DMS 273 (cell line): ENCODE measurements at regions not wholly inside any gene's neighbourhood (a gene's known extent, or its start where the extent isn't known, plus 50 kb on each side); places are given as distances from the start of the nearest gene placed in this dataset.
"Not testable (repeated sequence)": the region's sequence is repeated elsewhere in the genome, so short reads cannot be mapped to it uniquely, and the experiment has no call there.

Experiments
- DNase-seq: peaks from one replicate; lab custom pipeline; 2025; ENCODE audit not compliant: unreplicated experiment; lab: John Stamatoyannopoulos, UW

DNA sequence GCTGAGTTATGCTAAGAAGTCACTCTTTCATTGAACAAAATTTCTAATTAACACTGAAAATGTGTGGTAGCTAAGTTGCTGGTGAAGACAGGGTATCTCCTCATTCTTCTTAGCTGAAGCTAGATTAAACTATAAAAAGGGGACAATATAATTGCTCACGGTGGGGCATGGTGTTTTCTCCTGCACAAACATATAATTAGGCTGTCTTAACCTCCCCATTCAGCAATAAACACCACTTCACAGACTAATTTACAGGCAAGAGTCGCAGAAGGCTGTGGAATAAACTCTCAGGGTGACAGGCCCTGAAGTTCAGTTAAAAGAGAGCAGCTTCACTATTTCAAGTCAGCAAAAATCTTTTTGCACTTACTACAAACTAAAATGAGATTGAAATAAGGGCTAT is 338.9 kb upstream of the NT5E start:
- no peak for DNase-seq

DNA sequence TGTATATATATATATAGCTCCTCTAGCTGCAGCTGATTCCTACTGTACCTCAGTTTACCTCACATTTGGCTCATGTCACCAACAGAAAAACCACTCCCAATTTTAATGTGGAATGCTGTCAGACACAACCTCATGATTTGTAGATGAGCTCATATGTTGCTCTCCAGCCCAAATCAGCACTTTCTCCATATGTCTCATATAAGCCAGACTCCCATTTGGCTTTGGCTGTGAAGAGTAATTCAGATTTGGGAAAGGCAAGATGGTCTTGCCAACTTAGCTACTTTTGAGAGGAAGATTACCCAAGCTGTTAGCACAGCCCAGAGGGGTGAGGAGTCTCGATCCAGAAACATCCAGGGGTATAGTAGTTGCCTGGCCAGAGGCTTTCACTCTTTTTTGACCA is 342.2 kb upstream of the NT5E start:
- DNase-seq: no peak

DNA sequence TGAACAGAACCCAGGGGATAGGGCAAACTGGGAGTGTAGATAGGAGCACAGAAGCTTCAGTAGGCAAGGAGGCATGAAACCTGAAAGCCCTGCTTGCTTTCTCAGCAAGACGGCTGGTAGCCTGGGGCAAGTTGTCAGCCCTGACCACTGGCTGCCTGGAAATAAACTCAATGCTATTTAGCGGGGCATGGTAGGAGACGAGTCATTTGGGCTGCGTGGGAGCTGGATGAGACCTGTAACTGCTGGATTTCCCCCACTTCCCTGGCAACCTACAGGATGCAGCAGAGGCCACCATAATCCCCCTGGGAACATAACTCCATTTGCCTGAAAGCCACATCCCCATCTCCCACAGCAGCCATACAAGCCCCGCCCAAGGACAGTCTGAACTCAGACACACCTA is 332.6 kb upstream of the TBX18 start:
- DNase-seq: no peak

DNA sequence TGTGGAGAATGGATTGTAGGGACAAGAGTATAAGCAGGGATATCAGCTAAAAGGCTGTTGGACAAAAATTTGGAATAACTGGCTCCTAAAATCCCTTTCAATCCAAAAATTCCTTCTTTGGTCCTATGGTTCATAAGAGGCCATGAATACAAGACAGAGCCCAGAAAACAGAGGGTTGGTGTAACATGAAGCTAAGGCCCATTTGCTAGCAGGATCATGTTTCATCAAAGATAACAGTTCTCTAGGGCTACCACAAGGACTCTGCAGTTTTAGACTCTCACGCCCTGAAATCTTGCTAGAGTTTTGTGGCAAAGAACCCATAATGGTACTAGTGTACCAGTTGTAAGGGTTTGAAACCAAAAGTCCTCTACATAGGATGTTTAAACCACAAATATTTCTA is 327.8 kb upstream of the TBX18 start:
- DNase-seq: no peak

DNA sequence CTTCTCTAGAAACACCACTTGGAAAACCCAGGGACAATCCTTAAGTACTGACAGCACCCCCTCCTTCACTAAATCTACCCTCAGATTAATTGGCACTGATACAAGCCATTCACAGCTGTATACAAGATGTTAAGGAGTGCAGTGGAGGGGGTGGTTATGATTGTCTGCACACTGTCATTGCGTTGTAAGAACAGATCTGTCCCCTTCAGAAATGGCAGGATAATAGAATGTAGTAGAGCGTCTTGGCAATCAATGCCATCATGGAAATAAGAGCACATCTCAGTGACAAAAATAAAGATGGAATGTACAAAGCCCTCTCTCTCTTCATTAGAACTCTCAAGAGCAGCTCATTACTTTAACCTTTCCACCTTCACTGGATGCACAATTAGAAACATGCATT is 324.9 kb upstream of the TBX18 start:
- no peak for DNase-seq

DNA sequence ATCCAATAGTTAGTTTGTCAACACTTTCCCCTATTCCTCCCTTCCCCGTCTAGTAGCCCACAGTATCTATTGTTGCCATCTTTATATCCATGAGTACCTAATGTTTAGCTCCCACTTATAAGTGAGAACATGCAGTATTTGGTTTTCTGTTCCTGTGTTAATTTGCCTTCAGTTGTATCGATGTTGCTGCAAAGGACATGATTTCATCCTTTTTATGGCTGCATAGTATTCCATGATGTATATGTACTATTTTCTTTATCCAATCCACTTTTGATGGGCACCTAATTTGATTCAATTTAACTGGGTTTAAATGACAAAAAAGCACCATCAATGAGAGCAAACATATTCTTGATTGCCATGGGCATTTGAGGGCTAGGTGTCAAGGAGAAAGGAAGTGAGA is 321.5 kb upstream of the TBX18 start:
- no peak for DNase-seq

DNA sequence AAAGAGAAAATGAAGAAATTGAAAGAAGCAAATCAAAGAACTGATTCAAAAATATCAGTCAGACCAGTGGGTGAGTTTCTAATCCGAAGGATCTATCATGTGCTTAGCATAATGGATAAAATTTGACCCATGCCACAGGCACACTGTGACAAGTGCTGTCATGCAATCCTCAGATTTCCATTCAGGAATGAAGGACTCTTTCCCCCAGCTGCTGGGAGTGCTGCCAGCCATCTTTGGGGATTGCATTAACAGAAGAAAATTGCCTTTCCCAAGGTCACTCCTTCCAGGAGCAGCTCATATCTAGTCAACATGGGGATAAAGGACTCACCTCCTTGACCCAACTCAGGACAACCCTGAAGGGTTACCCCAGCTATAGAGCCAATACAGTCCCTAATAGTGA is 316.7 kb upstream of the TBX18 start:
- DNase-seq: no peak

DNA sequence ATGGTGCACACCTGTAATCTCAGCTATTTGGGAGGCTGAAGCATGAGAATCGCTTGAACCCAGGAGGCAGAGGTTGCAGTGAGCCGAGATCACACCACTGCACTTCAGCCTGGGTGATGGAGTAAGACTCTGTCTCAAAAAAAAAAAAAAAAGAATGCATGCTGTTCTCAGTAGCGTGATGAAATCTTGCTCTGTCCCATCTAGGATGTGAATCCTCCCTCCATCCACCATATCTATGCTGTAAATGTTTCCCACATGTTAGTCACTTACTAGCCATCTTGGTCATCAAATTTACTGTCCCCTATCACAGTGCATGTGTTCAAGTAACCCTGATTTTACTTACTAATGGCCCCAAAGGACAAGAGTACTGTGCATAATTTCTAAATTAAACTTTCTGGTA is 315.4 kb upstream of the TBX18 start:
- DNase-seq: no peak

DNA sequence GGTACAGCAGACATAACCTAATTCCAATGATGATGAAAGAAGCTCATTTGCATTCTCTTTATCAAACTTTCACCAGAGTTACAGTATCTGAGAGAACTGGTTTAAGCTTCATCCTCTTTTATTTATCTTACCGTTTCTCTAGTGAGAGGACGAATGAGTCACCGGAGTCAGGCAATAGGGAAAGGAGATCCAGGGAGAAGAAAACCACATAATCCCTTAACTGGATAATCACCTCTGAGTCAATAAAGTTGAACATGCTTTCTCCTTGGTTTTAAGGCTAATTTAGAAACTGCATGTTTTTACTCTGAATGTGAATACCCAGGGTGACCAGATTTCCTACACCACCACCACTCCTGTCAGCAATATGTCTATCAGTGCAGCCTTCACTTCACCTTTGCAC is 313.7 kb upstream of the TBX18 start:
- DNase-seq: no peak

DNA sequence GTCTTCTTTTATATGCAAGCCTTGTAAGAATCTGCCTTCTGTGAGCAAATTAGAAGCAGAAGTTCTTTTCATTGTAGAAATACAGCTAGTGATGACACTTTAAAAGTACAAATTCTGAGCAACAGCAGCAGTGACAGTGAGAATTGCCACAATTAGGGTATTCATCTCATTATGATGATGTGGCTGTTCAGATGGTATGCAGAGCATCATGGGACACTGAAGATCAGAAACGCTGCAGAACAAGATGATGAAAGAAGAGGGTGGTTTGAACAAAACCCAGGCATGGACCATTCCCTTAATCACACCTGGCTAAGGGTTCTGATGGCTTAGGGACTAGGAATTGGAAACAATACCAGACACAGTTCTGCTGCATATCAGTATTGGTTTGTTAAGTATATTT is 312.7 kb upstream of the TBX18 start:
- DNase-seq: no peak

DNA sequence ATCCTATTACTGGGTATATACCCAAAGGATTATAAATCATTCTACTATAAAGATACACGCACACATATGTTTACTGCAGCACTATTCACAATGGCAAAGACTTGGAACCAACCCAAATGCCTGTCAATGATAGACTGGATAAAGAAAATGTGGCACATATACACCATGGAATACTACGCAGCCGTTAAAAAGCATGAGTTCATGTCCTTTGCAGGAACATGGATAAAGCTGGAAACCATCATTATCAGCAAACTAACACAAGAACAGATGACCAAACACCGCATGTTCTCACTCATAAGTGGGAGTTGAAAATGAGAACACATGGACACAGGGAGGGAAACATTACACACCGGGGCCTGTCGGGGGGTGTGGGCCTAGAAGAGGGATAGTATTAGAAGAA is 307.4 kb upstream of the TBX18 start:
- not testable (repeated sequence) for DNase-seq

DNA sequence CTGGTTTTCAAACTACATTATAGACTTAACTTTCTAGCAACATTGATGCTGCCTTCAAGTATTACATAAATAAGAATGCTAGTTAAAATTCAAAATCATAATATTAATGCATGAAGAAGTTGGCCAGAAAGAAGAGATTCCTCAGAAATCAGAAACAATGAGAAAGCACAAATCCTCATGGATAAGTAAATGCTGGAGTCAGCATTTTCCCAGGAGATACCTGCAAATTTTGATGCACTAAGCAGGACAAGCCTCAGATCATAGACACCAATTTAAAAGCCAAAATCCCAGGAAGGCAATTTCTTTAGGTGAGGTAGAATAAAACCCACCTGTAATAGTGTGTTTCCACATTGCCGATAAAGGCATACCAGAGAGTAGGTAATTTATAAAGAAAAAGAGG is 305.2 kb upstream of the TBX18 start:
- DNase-seq: no peak

DNA sequence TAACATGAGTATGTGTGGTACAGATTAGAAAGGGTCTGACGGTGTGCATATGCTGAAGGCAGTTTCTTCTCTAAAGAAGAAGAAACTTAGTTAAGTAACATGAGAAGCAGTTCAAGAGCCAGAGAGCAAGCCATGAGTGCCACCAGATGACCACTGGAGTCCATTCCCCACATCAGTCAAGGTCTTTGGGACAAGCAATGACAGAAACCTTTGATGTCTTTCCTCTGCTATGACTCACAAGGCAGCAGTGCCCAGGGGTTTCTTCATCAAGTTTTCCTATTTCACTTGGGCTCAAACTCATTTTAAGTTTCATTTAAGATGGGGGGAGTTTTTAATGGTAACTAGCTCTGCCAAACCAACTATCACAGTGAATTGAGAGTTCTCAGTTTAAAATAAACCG is 303.8 kb upstream of the TBX18 start:
- DNase-seq: no peak

DNA sequence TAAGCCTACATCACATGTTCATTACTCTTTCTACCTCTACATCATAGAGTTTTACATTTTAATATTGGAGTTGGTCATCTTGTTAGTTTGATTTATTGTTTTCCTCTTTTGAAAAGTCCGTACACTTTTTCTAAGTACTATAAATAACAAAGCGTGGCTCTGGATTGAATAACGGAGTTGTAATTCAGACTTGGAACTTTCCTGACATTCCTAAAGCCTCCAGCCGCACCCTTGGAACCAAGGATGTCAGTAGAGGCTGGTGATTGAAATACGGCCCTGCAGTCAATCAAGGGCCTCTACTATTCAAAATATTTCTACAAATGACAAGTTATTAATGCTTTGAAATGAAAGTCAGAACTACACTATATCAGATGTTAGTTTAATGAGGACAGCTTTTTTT is 301.9 kb upstream of the TBX18 start:
- no peak for DNase-seq

DNA sequence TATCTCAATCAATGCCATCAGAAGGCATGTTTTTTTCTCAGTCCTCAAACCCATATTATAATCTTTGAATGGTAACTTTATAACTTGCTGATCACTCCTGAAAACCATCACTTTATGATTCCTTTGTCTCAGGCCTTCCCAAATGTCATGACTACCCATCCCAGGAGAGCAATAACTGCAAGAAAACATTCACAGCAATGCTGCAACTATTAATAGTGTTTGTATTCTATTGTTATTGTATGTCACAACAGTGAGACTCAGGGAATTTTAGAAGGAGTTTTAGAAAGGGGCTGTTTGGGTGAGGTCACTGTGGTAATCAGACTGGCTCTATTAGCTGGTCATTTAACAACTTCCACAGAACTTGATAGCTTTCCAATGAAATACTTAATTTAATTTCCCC is 301.4 kb upstream of the TBX18 start:
- DNase-seq: no peak

DNA sequence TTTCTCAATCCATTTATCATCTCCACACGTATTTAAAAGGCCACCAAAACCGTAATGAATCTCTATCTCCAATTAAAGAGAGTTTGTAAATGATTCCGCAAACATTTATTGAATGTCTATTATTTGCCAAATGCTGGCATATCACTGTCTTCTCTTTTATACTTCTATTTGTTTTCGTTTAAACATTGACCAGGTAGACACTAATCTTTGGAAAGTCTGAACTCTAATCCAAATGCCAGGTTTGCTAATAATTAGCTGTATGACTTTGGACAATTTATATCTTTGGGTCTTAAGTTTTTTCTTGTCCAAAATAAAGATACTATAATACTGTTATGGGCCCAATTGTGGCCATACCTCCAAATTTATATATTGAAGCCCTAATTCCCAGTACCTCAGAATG is 299.2 kb upstream of the TBX18 start:
- no peak for DNase-seq

DNA sequence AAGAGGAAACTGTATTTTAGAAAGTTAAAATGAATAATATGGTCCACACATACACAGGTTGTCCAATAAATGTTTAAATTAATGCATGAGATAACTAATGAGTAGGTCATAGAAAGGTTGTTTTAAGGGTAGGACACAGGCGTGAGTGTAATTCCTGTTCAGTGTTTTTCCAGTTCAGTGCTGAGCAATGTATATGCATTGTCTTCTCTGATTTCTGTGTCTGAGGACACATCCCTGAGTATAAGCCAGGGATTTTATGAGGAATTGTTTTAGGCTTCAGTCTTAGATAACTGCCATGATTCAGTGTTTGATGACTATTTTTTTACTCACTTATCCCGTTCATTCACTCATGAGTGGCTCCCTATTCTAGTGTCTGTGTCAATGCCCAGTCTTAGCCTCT is 298.5 kb upstream of the TBX18 start:
- no peak for DNase-seq

DNA sequence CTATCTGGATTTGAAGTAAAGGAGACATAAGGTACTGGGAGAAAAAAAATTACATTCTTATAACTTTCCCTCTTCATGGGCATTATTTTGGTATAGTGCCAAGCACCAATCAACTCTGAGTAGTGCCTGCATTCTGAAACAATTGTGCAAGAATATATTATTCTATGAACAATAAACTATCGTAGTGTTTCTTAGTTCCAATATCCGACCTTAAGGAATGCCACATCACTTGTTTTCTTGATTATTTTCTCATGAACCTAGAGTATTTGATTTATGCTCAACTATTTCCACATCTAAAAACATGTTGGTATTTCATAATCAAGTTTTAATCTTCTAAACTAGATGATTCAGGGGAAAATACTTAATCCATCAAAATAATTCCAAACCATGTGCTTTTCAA is 294.4 kb upstream of the TBX18 start:
- no peak for DNase-seq

DNA sequence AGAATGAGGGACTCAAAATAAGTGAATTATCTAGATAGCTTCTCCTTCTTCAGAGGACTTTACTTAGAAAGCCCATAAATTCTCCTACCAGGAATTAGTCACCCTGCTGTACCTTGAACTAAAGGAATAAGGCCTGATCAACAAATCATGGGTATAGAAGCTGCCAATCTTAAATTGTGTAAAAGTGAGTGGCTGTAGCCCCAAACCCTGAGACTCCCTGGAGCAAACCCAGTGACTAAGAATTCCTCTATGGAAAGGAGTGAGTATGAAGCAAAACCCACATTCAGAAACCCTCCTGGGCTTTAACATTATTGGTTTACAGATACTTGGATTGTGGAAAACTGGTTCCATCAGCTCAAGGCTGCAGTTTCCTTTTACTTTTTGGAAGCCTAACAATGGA is 285.8 kb upstream of the TBX18 start:
- DNase-seq: no peak

DNA sequence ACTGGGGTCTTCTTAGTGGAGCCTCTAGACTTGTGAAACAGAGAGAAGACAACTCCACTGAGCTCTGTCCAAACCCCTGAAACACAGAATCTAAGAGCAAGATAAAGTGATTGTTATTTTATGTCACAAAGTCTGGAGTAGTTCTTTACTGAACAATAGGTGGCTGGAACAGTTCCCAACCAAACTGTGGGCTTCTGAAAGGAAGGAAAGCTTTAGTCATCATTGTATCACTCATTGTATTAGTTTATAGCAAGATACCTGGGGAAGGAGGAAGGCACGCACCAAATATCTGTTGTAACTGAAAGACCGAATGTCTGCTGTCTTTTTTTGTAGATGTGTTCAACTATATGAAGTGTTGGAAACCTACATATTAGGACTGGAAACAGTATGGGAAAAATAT is 284.9 kb upstream of the TBX18 start:
- no peak for DNase-seq

DNA sequence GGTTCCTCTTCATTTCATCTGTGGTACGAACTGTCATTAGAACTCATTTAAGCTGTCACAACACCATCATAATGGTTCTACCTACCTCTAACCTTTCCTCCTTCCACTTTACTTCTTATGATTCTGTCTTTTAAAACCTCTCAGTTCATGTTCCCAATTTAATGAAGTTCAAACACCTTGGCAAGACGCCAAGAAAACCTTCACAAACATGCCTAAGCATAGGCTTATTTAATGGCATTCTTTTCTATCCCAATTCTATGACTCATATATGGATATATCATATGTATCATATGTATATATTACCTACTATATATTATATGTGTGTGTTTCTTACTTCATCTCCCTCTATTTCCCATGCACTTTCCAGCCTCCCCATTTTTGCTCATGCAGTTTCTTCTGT is 283.4 kb upstream of the TBX18 start:
- no peak for DNase-seq

DNA sequence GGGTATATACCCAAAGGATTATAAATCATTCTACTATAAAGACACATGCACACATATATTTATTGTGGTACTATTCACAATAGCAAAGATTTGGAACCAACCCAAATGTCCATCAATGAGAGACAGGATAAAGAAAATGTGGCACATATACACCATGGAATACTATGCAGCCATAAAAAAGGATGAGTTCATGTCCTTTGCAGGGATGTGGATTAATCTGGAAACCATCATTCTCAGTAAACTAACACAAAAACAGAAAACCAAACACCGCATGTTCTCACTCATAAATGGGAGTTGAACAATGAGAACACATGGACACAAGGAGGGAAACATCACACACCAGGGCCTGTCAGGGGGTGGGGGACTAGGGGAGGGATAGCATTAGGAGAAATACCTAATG is 281.4 kb upstream of the TBX18 start:
- DNase-seq: not testable (repeated sequence)

DNA sequence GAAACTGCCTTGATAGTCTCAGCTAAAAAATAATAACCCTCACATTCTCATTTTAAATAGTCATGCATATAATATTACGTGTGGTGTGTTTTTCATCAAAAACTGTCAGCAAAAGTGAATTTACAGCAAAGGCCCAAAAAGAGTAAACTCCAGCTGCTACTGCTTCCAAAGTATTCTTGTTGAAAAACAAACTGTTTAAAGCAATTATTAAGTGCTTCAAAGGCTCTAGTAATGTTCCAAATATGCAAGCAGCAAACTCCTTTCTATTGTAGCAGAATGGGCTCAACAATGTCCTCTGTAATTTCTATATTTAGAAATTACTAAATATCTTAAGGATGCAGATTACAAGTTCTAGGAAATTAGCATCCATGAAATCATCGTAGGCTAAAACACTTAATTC is 280.0 kb upstream of the TBX18 start:
- DNase-seq: no peak

DNA sequence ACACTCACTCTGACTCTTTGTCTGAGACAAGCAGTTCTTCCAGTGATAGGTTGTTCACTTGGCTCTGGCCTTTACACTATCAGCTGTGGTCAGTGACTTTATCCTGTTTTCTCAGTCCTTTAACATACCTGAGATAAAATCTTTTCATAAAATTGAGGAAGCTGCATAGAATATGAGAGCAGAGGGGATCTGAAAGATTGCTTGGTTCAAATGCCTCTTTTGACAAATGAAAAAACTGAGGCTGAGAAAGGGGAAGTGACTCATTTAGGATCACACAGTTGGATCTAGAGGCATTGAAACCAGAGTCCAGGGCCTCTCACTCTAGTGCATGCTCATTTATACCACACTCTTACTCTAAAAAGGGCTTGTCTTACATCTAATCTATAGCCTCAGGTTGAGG is 277.0 kb upstream of the TBX18 start:
- DNase-seq: no peak
